HUES6 (cell line): ENCODE measurements at regions not wholly inside any gene's neighbourhood (a gene's known extent, or its start where the extent isn't known, plus 50 kb on each side); places are given as distances from the start of the nearest gene placed in this dataset.

Source experiments
- H3K27ac ChIP-seq: 2 replicates; pipeline ENCODE4 v1.7.0; 2013; ENCODE audit warnings: low read depth, mild to moderate bottlenecking, low read length, inconsistent platforms
- H3K27me3 ChIP-seq: 2 replicates; pipeline ENCODE4 v1.6.1; 2013; ENCODE audit warnings: low read length; ENCODE audit not compliant: control insufficient read depth, insufficient read depth
- H3K36me3 ChIP-seq: 2 replicates; pipeline ENCODE4 v1.6.1; 2013; ENCODE audit warnings: low read length; ENCODE audit not compliant: control insufficient read depth, insufficient read depth
- H3K4me1 ChIP-seq: 2 replicates; pipeline ENCODE4 v1.6.1; 2013; ENCODE audit warnings: low read length; ENCODE audit not compliant: control insufficient read depth, insufficient read depth
- H3K4me3 ChIP-seq: 2 replicates; pipeline ENCODE4 v1.5.1; 2013; ENCODE audit warnings: low read depth, low read length
- H3K9ac ChIP-seq: one replicate; pipeline ENCODE4 v1.6.1; 2013; ENCODE audit warnings: mild to moderate bottlenecking, low read length
- H3K9me3 ChIP-seq: 2 replicates; pipeline ENCODE4 v1.6.1; 2013; ENCODE audit warnings: low read depth, low read length; ENCODE audit not compliant: control insufficient read depth, insufficient read depth

DNA sequence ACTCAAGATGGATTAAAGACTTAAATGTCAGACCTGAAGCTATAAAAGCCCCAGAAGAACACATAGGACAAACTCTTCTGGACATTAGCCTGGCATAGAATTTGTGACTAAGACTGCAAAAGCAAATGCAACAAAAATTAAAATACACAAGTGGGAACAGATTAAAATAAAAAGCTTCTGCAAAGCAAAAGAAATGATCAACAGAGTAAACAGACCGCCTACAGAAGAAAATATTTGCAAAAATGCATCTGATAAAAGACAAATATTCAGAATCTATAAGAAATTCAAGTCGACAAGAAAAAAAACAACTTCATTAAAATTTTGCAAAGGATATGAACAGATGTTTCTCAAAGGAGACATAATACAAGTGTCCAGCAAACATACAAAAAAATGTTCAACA, 537.8 kb downstream of the SLITRK1 start:
- no peak overlapping the region for H3K9ac ChIP-seq
- H3K9me3 ChIP-seq: 0 out of 2 replicates have a peak, but pooled peaks cover 4% of the 10 kb centered on the region
- H3K27ac ChIP-seq: no peak overlapping the region
- no peaks in the 10 kb centered on the region for H3K27me3 ChIP-seq
- H3K4me1 ChIP-seq: no peaks in the 10 kb centered on the region
- no peaks in the 10 kb centered on the region for H3K36me3 ChIP-seq
- no peak overlapping the region for H3K4me3 ChIP-seq

DNA sequence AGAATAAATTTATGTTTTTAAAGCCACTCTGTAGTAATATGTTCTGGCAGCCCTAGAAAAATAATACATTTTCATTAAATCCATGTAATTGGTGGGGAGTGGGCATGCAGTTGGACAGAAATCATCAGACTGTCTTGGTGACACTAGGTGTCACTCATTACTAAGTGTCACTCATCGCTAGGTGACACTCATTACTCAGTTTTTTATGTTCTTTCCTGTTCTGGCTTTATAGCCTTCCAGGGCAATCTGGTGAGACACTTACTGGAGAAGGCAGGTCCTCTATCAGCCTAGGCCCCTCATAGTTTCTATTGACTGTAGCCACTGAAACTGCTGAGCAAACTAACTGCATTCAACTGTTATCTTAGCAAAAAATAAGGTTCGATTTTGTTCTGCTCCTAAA, 542.1 kb downstream of the SLITRK1 start:
- Histone ChIP-seq H3K27me3 (no peaks in the 10 kb centered on the region), H3K9ac (no peak overlapping the region), H3K4me3 (no peak overlapping the region), H3K36me3 (no peaks in the 10 kb centered on the region), H3K27ac (no peak overlapping the region), H3K4me1 (no peaks in the 10 kb centered on the region), H3K9me3 (0 out of 2 replicates have a peak, but pooled peaks cover 4% of the 10 kb centered on the region)

DNA sequence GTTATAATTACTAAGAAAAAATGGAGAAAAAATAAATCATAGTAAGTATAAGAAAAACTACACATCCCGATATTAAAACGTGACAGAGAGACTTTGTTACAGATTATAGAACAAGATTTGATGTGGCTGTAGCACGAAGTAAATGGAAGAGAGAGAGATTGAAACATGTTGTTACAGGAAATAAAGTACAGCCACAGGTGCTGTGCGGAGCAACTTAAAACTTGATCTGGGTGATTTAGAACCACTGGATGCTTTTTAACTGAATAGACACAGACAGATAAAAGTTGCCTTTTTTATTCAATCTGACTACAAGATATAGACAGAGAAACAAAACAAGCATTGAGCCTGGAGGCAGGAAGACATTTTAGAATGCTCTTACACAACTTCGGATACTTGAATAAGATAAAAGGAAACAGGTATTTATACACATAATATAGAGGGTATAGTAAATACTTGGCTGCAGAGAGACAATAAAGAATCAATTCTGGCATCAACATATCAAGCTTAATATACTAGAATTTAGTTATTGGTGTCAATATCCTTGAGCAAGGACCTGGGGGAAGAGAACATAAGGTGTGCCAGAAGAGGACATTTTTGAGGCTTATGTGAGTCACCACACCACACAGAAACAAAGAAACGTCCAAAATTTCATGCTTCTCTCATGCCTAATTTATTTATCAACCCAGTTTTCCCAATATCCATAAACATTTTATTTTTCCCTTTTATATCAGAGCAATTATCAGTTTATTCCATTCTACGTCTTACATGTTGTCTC, 548.5 kb downstream of the SLITRK1 start:
- Histone ChIP-seq H3K9ac (no peak overlapping the region), H3K4me3 (no peak overlapping the region), H3K27me3 (no peaks in the 10 kb centered on the region), H3K36me3 (no peaks in the 10 kb centered on the region), H3K4me1 (no peaks in the 10 kb centered on the region), H3K27ac (no peak overlapping the region), H3K9me3 (no peaks in the 10 kb centered on the region)

- H3K4me3 ChIP-seq: no peak overlapping the region
- H3K9me3 ChIP-seq: no peaks in the 10 kb centered on the region
- H3K27ac ChIP-seq: no peak overlapping the region
- no peak overlapping the region for H3K9ac ChIP-seq
- H3K27me3 ChIP-seq: no peaks in the 10 kb centered on the region
- H3K4me1 ChIP-seq: no peaks in the 10 kb centered on the region
- no peaks in the 10 kb centered on the region for H3K36me3 ChIP-seq
Measured at GRCh38 chr13:83332751-83333150, 549.5 kb downstream of the SLITRK1 start.

- Histone ChIP-seq H3K9ac (no peak overlapping the region), H3K27me3 (no peaks in the 10 kb centered on the region), H3K36me3 (no peaks in the 10 kb centered on the region), H3K27ac (no peak overlapping the region), H3K9me3 (no peaks in the 10 kb centered on the region), H3K4me3 (no peak overlapping the region), H3K4me1 (no peaks in the 10 kb centered on the region)
Measured at GRCh38 chr13:83327091-83327490, 555.2 kb downstream of the SLITRK1 start.

- Histone ChIP-seq H3K4me3 (no peak overlapping the region), H3K9me3 (no peaks in the 10 kb centered on the region), H3K4me1 (no peaks in the 10 kb centered on the region), H3K27ac (no peak overlapping the region), H3K9ac (no peak overlapping the region), H3K27me3 (no peaks in the 10 kb centered on the region), H3K36me3 (no peaks in the 10 kb centered on the region)
Measured at GRCh38 chr13:83325125-83325853, 557.0 kb downstream of the SLITRK1 start.

DNA sequence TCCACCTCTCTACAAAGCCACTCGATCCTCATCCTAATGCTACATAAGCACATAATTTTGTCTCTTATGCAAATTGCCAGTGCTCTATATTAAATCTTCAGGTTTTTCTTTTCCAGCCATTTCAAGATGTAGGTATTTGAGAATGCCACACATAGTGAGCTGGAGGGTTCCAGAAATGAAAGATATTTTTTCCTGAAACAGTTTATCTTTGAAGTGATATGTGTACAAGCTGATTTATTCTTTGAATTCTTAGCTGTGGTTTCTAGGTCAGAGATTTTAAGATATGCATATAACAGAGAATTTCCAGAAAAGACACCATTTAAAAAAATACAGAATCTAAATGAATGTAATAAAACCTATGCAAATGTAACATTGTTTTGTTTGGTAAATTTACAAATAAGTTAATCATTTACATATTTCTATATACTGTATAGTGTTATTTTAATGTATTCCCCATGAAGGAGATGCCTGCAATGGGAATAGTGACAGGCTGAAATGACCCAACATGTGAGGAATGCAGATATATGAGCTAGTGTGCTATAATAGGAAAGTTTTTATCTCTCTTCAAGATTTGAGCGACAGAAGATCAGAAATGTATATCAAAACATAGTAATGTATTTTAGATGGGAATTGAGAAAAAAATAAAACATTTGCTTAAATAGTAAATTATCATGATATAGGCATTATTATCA, 570.2 kb downstream of the SLITRK1 start:
- no peaks in the 10 kb centered on the region for H3K36me3 ChIP-seq
- no peak overlapping the region for H3K9ac ChIP-seq
- H3K27ac ChIP-seq: no peak overlapping the region
- no peaks in the 10 kb centered on the region for H3K9me3 ChIP-seq
- H3K4me1 ChIP-seq: no peaks in the 10 kb centered on the region
- no peaks in the 10 kb centered on the region for H3K27me3 ChIP-seq
- no peak overlapping the region for H3K4me3 ChIP-seq

- Histone ChIP-seq H3K27ac (no peak overlapping the region), H3K36me3 (no peaks in the 10 kb centered on the region)
Measured at GRCh38 chr13:83298617-83299016, 583.7 kb downstream of the SLITRK1 start.

DNA sequence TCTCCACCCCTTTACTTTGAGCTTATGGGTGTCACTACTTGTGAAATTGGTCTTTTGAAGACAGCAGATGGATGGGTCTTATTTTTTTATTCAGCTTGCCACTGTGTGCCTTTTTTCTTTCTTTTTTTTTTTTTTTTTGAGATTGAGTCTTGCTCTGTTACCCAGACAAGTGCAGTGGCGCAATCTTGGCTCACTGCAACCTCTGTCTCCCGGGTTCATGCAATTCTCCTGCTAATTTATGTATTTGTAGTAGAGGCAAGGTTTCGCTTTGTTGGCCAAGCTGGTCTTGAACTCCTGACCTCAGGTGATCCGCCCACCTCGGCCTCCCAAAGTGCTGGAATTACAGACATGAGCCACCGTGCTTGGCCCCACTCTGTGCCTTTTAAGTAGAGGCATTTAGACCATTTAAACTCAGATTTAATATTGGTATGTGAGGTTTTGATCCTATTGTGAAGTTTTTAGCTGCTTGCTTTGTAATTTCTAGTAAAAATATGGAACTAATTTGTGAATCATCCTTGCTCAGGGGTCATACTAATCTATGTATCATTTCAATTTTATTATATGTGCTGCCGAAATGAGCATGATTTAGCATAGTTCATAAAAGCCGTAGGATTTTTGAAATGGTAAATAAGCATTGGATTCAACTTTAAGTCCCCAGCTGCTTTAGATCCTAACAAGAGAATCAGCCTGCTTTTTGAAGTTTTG, 584.5 kb downstream of the SLITRK1 start:
- no peaks in the 10 kb centered on the region for H3K36me3 ChIP-seq
- no peaks in the 10 kb centered on the region for H3K27me3 ChIP-seq
- H3K4me3 ChIP-seq: no peak overlapping the region
- no peaks in the 10 kb centered on the region for H3K4me1 ChIP-seq
- H3K9ac ChIP-seq: no peak overlapping the region
- no peaks in the 10 kb centered on the region for H3K9me3 ChIP-seq
- no peak overlapping the region for H3K27ac ChIP-seq

More at GRCh38 chr13:83298617-83299016, 583.7 kb downstream of the SLITRK1 start:
- Histone ChIP-seq H3K4me1 (no peaks in the 10 kb centered on the region), H3K4me3 (no peak overlapping the region), H3K27me3 (no peaks in the 10 kb centered on the region), H3K9ac (no peak overlapping the region), H3K9me3 (no peaks in the 10 kb centered on the region)

DNA sequence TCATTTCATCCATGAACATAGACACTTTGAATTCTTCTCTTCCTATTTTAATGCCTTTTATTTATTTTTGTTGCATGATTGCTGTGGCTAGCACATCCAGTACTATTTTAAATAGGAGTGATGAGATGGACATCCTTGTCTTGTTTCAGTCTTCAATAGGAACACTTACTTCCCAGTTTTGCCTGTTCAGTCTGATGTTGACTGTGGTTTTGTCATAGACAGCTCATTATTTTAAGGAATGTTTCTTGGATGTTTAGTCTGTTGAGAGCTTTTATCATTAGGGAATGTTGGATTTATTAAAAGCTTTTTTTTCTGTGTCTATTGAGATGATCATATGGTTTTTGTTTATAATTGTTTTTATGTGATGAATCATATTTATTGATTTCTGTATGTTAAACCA, 586.6 kb downstream of the SLITRK1 start:
- no peaks in the 10 kb centered on the region for H3K9me3 ChIP-seq
- no peak overlapping the region for H3K27ac ChIP-seq
- H3K9ac ChIP-seq: no peak overlapping the region
- H3K4me1 ChIP-seq: 0 out of 2 replicates have a peak, but pooled peaks cover 3% of the 10 kb centered on the region
- no peaks in the 10 kb centered on the region for H3K36me3 ChIP-seq
- H3K4me3 ChIP-seq: no peak overlapping the region
- H3K27me3 ChIP-seq: no peaks in the 10 kb centered on the region
